NOMO-1 treated with DMSO at 0.1 percent for 48 hours (cell line): ENCODE measurements at regions not wholly inside any gene's neighbourhood (a gene's known extent, or its start where the extent isn't known, plus 50 kb on each side); places are given as distances from the start of the nearest gene placed in this dataset.
"Not testable (repeated sequence)": the region's sequence is repeated elsewhere in the genome, so short reads cannot be mapped to it uniquely, and the experiment has no call there.

Experiments used
- DNase-seq: peaks from one replicate; lab custom pipeline; 2025; ENCODE audit not compliant: unreplicated experiment; lab: John Stamatoyannopoulos, UW

GRCh38 chr7:126005064-126005463 is 1075.4 kb upstream of the POT1 start:
- no peak for DNase-seq

DNA sequence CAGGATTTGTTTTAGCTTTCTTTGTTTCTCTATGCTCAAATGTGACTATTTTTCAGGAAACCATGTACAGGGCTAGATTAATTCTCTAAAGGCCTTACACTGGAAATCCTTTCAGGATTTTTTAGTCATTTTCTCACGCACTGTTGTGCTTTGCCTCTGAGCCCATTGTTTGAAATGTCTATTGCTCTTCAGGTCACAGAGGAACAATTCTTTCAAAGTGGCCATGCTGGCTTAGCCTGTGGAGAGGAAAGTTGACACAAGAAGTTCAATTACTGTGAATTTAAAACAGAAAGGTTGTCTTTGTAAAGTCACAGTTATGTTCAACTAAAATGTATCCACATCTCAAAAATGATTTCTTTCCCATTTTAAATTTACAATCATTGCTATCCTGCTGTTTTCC is 1071.7 kb upstream of the POT1 start:
- no peak for DNase-seq

GRCh38 chr7:125984795-125985194 is 1055.2 kb upstream of the POT1 start:
- no peak for DNase-seq

- no peak for DNase-seq
These were observed 1042.0 kb upstream of the POT1 start for GRCh38 chr7:125971656-125972055.

GRCh38 chr7:125966278-125967048 is 1036.8 kb upstream of the POT1 start:
- DNase-seq = no peak

- no peak for DNase-seq
These were observed 1005.3 kb upstream of the POT1 start for GRCh38 chr7:125934955-125935354.

- no peak for DNase-seq
These were observed 1004.9 kb upstream of the POT1 start for GRCh38 chr7:125934539-125934938.

GRCh38 chr7:125930848-125931247 is 1001.2 kb upstream of the POT1 start:
- no peak for DNase-seq

GRCh38 chr7:125927556-125927955 is 997.9 kb upstream of the POT1 start:
- no peak for DNase-seq

- no peak for DNase-seq
These were observed 997.0 kb upstream of the POT1 start for GRCh38 chr7:125926621-125927020.

- DNase-seq = no peak
These were observed 994.4 kb upstream of the POT1 start for GRCh38 chr7:125924037-125924436.

DNA sequence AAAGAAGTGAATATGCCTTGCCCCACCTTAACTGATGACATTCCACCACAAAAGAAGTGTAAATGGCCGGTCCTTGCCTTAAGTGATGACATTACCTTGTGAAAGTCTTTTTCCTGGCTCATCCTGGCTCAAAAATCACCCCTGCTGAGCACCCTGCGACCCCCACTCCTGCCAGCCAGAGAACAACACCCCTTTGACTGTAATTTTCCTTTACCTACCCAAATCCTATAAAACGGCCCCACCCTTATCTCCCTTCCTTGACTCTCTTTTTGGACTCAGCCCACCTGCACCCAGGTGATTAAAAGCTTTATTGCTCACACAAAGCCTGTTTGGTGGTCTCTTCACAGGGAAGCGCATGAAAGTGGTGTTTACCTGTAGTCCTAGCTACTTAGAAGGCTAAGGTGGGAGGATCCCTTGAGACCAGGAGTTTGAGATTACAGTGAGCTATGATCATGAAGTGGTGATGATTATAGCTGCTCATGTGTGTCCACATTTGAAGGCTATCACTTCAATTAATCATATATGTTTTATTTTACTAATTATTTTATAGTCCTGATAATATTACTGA is 985.8 kb upstream of the POT1 start:
- not testable (repeated sequence) for DNase-seq

DNA sequence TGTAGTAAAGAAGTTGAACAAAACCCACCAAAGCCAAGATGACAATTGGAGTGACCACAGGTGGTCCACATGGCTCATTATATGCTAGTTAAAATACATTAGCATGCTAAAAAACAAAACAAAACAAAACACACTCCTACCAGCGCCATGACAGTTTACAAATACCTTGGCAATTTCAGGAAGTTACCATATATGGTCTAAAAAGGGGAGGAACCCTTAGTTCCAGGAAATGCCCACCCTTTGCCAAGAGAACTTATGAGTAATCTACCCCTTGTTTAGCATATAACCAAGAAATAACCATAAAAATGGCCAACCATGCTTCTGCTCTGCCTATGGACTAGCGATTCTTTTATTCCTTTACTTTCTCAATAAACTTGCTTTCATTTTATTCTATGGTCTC is 979.1 kb upstream of the POT1 start:
- DNase-seq = no peak

- DNase-seq = no peak
These were observed 970.0 kb upstream of the POT1 start for GRCh38 chr7:125899577-125899976.

DNA sequence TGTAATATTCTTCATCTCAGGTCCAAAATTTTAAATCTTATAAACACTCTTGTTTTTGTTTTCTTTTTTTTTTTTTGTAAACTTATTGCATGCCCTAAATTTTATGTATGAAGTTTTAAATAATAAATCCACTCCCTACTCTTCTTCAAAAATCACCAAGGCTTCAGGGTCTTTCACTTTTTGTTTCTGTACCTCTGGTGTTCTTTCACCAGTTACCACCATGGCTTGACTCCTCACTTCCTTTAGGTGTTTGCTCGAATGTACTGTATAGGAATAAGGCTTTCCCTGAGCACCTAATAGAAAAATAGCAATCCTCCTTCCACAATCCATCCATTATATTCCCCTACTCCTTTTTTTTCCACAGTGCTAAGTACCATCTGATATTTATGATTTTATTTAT is 962.8 kb upstream of the POT1 start:
- DNase-seq = no peak

GRCh38 chr7:125878988-125879387 is 949.4 kb upstream of the POT1 start:
- no peak for DNase-seq

DNA sequence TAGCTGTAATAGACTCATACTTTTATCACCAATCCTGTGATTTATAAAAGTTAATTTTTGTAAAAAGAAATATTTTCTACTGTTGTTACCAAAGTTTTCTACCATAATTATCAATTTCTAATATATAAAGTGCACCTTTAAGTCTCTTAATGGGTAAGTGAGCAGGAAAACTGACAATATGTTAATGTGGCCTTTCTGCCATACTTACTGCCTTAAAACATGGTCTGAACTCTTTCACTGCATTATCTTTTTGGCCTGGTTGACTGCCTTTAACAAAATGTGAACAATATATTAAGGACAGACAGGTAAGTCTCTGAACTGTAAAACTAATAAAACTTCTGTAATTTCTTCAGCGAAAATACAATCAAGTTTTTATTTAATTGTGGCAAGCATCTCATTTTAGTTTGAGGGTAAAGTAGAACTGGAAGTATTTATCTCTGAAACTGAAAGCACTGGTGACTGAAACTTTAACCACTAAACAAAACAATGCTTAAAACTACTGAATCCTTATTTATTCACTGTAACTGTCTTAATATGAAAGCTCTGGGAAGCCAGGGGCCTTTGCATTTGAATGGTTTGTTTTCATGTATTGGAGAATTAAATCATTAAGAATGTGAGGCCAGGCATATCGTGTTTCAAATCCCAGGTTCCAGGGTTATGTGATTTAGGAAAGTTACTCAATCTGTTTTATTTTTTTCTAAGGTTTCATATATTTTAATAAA is 948.8 kb upstream of the POT1 start:
- DNase-seq = no peak

- no peak for DNase-seq
These were observed 947.6 kb upstream of the POT1 start for GRCh38 chr7:125877246-125877645.

DNA sequence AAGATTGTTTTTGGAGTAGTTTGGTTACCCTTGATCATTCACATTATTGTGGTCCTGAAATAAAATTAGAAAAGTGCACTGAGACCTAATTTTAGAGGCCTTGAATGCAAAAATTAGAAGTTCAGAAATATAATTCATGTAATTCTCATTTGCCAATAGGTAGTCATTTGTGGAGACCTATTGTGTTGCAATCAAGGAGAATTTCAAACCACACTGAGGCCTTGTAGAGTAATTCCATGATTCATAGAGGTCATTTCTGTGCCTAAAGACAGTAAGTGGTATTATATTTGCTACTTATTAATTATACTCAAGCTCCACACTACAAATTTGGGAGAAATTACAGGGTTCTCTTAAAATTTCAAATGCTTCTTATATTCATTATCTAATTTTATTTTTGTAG is 946.8 kb upstream of the POT1 start:
- DNase-seq = no peak

DNA sequence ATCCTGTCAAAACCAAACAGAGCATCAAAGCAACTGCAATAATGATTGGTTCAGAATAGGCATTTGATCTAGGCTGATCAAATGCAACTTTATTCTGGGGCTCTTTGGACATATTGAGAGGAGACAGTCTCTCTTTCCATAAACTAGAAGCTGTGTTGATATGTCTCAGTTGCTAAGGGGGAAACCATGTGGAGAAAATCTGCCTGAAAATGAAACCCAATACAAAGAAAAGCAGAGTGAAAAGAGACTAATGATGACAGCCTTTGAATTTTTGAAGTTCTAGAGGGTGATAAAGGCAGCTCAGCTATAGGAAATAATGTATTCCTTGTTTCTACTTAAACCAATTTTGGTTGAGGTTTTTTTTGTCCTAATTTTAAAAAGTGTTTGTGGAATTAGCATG is 941.8 kb upstream of the POT1 start:
- no peak for DNase-seq

- no peak for DNase-seq
These were observed 928.0 kb upstream of the POT1 start for GRCh38 chr7:125857606-125858005.

DNA sequence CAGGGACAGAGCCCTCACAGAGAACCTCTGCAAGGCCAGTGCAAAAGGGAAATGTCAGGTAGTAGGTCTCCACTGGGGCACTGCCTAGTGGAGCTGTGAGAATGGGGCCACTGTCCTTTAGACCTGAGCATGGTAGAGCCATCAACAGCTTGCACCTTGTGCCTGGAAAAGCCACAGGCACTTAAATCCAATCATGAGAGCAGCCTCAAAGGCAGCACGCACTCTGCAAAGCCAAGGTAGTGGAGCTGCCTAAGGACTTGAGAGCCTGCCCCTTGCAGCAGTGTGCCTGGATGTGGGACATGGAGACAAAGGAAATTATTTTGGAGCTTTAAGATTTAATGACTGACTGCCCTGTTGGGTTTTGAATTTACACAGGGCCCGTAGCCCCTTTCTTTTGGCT is 918.5 kb upstream of the POT1 start:
- DNase-seq = no peak
